ENCODE measurements at regions not wholly inside any gene's neighbourhood (a gene's known extent, or its start where the extent isn't known, plus 50 kb on each side); places are given as distances from the start of the nearest gene placed in this dataset.

DNA sequence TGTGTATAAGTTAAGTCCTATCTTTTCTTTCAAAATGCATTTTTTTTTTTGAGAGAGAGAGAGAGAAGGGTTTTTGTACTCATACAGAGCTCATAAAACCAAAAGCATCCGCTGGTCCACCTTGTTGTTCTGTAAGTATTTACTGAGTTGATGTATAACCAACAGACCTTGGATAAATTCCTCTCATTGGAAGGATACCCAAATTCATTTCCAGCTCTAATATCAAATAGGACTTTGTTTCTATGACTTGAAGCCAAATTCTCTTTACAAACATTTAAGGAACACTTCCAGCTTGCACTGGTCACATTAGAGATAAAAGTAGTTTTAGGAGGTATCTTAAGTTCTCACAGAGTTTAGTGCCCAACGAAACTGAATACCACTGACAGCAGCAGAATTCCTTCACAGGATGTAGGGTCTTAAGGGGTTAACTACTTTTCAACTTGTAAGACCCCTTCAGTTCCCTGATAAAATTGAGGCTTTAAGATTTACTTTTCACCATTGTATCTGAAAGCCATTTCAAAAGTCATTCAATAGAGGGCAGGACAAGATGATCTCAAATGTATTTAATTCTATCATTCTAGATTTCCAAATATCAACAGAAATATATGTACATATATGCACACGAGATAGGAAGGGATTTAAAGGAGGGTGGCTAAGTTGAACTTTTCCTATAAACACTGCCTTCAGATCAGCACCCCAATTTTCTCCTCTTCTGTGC lies 1398.5 kb upstream of the CELF4 start:
- DNase-seq = no peak

DNA sequence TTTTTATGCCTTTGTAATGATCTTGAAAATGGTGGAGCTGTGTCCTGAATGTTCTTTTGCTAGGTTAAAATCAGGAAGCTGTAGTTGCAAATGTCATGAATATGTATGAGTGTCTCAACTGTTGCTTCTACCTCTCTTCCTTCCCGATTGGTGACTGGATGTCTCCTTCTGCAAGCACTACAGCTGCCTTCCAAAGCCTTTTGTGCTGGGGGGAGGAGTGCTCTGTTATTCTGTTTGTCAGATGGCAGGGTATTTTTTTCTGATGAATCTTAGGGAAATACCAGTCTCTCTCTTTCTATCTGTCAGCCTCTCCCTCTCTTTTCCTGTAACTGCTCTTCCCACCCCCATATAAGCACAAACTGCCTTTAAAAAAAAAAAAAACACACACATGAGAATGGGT lies 1396.3 kb upstream of the CELF4 start:
- DNase-seq = no peak

- no peak for DNase-seq
These were observed 1392.1 kb upstream of the CELF4 start for GRCh38 chr18:38957736-38958135.

GRCh38 chr18:38956068-38956467 lies 1390.5 kb upstream of the CELF4 start:
- DNase-seq = no peak

DNA sequence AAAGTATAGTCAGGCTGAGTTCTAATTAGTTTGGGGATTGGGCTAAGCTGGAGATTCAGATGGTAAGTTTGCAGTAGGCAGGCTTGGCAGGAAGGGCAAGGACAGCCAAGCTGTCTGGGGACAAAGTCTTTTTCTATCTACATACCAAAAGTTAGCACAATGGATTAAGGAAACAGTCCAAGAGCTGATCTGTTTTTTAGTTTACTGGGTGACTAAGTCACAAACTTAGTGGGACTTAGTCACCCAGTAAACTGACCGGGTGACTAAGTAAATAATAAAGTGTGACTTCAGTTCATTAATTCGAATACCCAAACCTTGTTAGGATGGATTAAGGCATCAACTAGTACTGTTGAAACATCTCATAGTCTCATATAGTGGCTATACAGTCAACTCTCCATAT lies 1386.0 kb upstream of the CELF4 start:
- DNase-seq = no peak

DNA sequence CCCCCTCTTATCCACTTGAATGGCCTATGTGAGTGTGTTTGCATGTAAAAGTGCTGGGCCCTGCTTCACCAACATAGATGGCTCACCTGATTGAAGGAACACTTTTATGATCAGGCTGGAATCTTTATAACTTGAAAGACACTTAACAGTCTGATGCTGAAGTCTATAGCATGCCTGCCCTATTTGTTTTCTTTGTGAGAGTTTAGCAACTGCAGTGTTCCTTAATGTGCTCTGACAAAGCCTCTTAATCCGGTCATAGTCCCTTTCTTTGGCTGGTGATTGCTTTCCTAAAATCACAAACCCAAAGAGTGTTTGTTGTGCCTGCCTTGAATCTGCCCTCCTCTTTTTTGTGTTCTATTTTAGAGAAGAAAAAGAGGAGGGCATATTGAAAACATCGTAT lies 1382.8 kb upstream of the CELF4 start:
- DNase-seq = no peak

GRCh38 chr18:38944446-38945024 lies 1378.9 kb upstream of the CELF4 start:
- no peak for DNase-seq

DNA sequence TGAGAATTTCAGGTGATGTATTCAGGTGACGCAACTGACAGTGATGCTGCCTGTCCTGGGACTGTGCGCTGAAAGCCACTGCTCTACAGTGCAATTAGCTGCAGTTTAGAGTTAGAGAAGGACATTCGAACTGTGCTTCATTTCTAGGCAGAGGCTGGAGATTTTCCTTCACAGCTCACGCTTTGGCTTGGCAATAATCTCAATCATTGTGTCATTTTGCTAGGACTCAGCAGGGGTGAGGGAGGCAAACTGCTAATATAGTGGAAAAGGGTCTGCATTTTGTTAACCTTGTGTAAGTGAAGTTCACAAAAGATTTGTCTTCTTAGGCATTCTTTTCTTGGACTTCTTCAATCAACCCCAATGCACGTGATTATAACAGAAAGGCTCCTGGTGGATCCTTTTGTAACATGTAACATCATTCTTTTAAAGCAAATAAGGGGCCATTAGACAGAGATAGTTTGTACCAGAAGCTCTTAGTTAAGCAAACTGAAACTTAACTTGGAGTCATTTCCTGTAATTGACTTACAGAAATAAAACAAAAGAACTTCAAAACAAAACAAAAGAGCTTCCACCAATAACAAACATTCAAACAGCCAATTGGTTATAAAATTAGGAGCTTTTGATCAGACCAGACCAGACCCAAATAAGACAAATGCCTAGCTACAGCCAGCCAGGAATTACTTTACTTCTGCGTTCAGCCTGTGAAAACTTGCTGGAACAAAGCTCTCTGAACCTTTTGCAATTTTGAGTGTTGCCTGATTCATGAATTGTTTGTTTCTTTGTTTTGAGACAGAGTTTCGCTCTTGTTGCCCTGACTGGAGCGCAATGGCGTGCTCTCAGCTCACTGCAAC lies 1376.3 kb upstream of the CELF4 start:
- no peak for DNase-seq

GRCh38 chr18:38940863-38941531 lies 1375.4 kb upstream of the CELF4 start:
- DNase-seq = peak; percentile 76

- DNase-seq = no peak
These were observed 1374.9 kb upstream of the CELF4 start for GRCh38 chr18:38940475-38940862.

- no peak for DNase-seq
These were observed 1368.4 kb upstream of the CELF4 start for GRCh38 chr18:38933910-38934510.

GRCh38 chr18:38933322-38933721 lies 1367.7 kb upstream of the CELF4 start:
- no peak for DNase-seq

- no peak for DNase-seq
These were observed 1367.2 kb upstream of the CELF4 start for GRCh38 chr18:38932752-38933151.

- no peak for DNase-seq
These were observed 1366.1 kb upstream of the CELF4 start for GRCh38 chr18:38931754-38932050.

DNA sequence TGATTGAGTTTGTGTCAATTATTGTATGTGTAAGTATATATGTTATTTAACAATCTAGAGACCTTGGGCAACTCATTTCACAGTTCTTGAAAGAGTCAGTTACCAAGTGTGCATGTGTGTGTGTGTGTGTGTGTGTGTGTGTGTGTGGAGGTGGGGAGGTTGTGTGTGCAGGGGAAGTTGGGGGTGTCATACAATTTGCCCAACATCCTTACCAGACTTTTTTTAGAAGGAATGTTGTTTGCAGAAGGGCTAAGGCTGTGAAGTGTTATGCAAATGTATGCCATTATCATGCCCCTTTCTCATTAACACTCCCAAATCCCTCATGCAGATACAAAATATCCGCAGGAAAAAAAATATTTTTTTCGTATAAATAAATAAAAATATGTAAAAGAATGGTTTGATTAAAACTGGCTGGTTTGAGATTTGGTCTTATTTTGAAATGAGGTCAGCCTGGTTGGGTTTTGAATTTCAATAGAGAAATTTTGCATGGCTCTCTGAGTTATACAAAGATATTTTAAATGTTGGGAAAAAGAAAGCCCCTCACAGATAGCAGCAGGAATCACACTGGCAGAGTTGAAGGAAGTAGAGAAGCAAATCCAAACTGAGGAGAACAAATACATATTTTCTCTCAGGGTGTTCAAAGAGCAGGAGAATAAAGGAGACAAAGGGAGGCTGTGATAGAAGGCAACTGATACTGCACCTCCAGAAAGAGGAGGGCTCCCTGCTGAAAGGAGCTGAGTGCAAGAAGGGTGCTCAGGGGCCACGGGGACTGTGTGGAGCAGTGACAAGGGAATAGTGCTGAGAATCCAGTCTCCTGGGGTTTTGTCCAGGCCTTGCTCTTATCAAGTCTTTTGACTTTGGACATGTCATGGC lies 1365.5 kb upstream of the CELF4 start:
- DNase-seq = no peak

DNA sequence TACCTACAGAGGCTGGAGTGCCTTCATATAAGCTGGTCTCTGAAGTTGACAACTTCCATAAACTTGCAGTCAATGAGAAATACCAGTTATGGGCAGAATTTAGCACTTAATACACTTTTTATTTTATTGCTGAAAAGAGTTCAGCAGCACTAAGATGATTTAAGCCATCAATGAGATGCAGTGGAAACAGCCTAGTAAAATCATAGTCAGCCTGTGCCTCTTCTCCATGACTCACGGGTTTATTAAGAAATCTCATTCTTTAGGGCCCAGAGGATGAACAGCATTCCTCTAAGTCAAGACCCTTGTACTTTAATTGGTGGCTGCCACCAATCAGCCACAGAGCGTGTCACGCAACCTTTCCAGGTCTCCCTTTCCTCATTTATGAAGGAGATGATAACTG lies 1357.9 kb upstream of the CELF4 start:
- no peak for DNase-seq

GRCh38 chr18:38923126-38923525 lies 1357.5 kb upstream of the CELF4 start:
- no peak for DNase-seq

DNA sequence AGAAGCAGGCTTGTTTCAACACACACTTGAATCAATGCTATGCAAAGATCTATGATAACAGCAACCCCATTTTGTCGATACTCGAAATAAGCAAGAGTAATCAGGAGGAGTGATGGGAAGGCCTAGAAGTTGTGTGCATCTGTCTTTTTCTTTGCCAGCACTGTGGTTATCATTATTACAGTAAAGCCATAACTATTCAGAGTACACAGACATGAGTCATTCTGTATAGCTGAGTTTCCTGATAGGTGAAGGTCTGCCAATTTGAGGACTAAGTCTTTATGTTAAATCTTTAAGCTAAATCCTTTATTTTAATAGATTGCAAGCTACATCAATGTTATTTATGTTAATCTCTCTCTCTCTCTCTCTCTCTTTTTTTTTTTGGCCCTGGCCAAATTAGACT lies 1344.4 kb upstream of the CELF4 start:
- no peak for DNase-seq

GRCh38 chr18:38902796-38903195 lies 1337.2 kb upstream of the CELF4 start:
- DNase-seq = no peak

DNA sequence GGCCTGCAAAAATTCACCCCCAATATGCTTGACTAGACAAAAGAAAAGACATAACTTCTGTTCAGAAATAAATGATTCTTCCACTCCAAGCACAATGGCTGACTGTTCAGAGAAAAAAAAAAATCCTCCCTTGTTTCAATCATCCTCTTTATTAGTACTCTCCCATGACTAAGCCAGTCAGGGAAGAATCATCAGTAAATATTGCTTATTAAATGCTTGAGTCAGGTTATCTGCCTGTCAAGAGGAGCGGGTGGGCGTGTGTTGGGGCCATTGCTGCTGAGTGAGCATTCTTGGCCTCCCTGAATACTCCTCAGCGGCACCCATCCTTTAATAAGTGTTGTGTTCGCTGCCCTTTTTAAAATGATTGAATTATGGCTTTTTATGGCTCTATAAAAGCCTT lies 1334.8 kb upstream of the CELF4 start:
- no peak for DNase-seq

- no peak for DNase-seq
These were observed 1334.4 kb upstream of the CELF4 start for GRCh38 chr18:38900031-38900430.

DNA sequence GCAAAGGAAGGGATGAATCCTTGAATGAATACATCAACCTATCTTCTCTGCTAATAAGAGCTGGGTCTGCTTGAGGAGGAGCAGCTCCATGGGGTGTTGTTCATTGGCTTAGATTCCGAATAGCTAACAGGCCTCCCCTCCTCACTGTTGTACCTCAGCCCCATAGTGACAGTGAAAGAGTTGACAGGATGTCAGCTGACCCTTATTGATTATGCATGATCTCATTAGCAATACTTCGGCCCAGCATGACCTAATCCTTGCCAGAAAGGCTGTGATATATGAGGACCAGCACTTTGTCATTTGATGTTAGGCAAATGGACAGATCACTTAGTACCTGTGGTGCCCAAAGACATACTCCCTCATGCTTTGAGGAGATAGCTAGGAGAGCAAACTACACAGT lies 1333.7 kb upstream of the CELF4 start:
- DNase-seq = no peak

Measured in T1000 (cell line).